Prostate gland (tissue), 2 donors: ENCODE measurements at regions not wholly inside any gene's neighbourhood (a gene's known extent, or its start where the extent isn't known, plus 50 kb on each side); places are given as distances from the start of the nearest gene placed in this dataset.

Experiments used
- DNase-seq: peaks from one replicate; pipeline ENCODE4 v3.0.0-alpha.2; 2019; ENCODE audit warnings: low spot score
- H3K27ac ChIP-seq, 2 donors: fragments of 200-600 bp; sonication (generic); 2 replicates each; pipeline ENCODE4 v1.5.1; 2017 to 2019
- H3K27me3 ChIP-seq: fragments of 200-600 bp; sonication (generic); replicated peaks from 2 replicates; pipeline ENCODE4 v1.5.1; 2019; ENCODE audit not compliant: insufficient read depth
- H3K36me3 ChIP-seq, 2 donors: fragments of 200-600 bp; sonication (generic); 1 replicate in 1 of 2; 2 replicates in 1 of 2; pipeline versions ENCODE4 v1.5.1 to v1.8.1; 2017 to 2019
- H3K4me1 ChIP-seq: fragments of 200-600 bp; sonication (generic); replicated peaks from 2 replicates; pipeline ENCODE4 v1.5.1; 2019
- H3K4me3 ChIP-seq, 2 donors: fragments of 200-600 bp; sonication (generic); 2 replicates each; pipeline ENCODE4 v1.5.1; 2017 to 2019
- H3K9me3 ChIP-seq: fragments of 200-600 bp; sonication (generic); 2 replicates; pipeline ENCODE4 v1.5.1; 2017
- POLR2A ChIP-seq: fragments of 450-650 bp; IDR thresholded peaks from one replicate; pipeline ENCODE4 v1.6.1; 2016; ENCODE audit warnings: antibody characterized with exemption, mild to moderate bottlenecking
- POLR2AphosphoS5 ChIP-seq: sonication (generic); formaldehyde crosslinking; IDR thresholded peaks from one replicate; pipeline ENCODE4 v1.6.1; 2017; ENCODE audit warnings: antibody characterized with exemption
- WGBS: methylation state at CpG from one replicate; pipeline ENCODE4 v1.1.5; 2018; 5-methylcytosine and 5-hydroxymethylcytosine counted together
- intact Hi-C: fragments of 100-400 bp; cut with DNase I; formaldehyde crosslinking; loops from one replicate; pipeline ENCODE4 v1.14.2; 2022
- TF ChIP-seq, protein P1 (sequence below), 4 experiments: fragments of 200-600 bp in 2 of 4; fragments of 450-650 bp in 2 of 4; sonication (generic) in 2 of 4; IDR thresholded peaks; 1 replicate in 3 of 4; 2 replicates in 1 of 4; pipeline ENCODE4 v1.5.1; 2016 to 2019; ENCODE audit warnings: antibody characterized with exemption in 4 of 4, mild to moderate bottlenecking in 2 of 4, moderate library complexity in 2 of 4

DNA sequence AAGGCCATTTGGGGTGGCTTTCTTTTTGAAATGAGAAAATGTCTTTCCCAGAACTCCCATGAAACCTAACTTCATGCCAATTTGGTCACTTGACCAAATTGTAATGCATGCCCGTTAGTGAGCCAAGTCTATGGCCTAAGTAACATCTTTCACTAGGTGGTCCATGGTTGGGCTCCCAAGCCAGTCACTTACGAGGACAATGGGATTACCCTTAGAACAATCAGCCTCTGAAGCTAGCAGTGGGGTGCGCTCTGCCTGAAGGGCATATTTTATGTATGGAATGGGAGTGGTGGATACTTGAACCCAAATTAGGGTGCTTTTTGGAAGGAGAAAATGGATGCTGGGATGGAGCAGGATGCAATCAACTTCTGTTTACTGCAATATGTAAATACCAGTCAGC is 127.4 kb upstream of the GOLIM4 start:
- Histone ChIP-seq H3K27me3 (no peaks in the 10 kb centered on the region), H3K4me3 (no peak overlapping the region), H3K4me1 (no peaks in the 10 kb centered on the region), H3K9me3 (no peaks in the 10 kb centered on the region), H3K27ac (no peak overlapping the region), H3K36me3 (no peaks in the 10 kb centered on the region)
- TF ChIP-seq POLR2AphosphoS5 (no peak), POLR2A (no peak)
- TF ChIP-seq, protein P1, sequence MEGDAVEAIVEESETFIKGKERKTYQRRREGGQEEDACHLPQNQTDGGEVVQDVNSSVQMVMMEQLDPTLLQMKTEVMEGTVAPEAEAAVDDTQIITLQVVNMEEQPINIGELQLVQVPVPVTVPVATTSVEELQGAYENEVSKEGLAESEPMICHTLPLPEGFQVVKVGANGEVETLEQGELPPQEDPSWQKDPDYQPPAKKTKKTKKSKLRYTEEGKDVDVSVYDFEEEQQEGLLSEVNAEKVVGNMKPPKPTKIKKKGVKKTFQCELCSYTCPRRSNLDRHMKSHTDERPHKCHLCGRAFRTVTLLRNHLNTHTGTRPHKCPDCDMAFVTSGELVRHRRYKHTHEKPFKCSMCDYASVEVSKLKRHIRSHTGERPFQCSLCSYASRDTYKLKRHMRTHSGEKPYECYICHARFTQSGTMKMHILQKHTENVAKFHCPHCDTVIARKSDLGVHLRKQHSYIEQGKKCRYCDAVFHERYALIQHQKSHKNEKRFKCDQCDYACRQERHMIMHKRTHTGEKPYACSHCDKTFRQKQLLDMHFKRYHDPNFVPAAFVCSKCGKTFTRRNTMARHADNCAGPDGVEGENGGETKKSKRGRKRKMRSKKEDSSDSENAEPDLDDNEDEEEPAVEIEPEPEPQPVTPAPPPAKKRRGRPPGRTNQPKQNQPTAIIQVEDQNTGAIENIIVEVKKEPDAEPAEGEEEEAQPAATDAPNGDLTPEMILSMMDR (IDR thresholded peaks at IDR 0.05) = no peak
- intact Hi-C loops = no loop called here
- WGBS = 90% methylated on average over 3 of the region's 3 CpGs
- DNase-seq = no peak

DNA sequence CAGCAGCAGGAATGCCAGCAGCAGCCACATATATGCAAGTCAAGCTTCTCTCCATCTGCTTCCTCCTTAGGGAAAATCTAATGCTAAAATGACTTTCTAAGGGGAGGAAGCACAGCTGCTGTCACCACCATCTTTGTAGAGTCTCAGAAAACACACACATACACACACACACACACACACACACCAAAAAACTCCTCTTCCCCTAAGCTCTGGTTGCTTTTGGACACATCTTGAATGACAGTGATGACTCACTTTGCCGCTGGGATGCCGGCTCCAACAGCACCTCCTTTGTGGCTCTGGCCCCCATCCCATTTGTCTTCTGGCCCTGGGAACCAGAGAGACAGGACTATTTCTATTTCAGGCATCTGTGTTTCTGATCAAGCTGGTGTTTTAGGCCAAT is 124.8 kb upstream of the GOLIM4 start:
- no peaks in the 10 kb centered on the region for H3K27me3 ChIP-seq
- no peak overlapping the region for H3K4me3 ChIP-seq
- WGBS = 63% methylated on average over 2 of the region's 2 CpGs
- no peak for DNase-seq
- H3K36me3 ChIP-seq = no peaks in the 10 kb centered on the region
- TF ChIP-seq, protein P1 (IDR thresholded peaks at IDR 0.05) = no peak
- TF ChIP-seq POLR2AphosphoS5 (no peak), POLR2A (no peak)
- no peaks in the 10 kb centered on the region for H3K4me1 ChIP-seq
- no peaks in the 10 kb centered on the region for H3K9me3 ChIP-seq
- H3K27ac ChIP-seq = no peak overlapping the region
- intact Hi-C loops = no loop called here

DNA sequence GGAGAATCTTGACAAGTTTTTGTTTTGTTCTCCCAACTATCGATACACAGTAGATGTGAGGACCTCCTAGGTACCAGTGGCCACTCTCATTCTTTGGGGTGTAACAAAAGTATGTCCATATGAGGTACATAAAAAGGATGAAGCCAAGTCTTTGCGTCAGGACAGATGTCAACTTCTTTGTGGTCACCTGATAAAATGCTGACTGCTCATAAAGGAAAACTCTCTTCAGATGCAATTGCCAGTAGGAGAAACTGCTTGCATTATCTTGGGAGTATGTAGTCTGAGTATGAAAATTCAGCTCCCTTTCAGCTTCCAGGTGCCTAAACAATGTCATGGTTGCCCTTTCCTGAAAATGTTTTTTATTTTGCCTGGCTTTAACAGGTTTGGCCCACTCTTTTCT is 123.8 kb upstream of the GOLIM4 start:
- H3K27me3 ChIP-seq = no peaks in the 10 kb centered on the region
- no peaks in the 10 kb centered on the region for H3K36me3 ChIP-seq
- no peaks in the 10 kb centered on the region for H3K9me3 ChIP-seq
- no peak overlapping the region for H3K4me3 ChIP-seq
- H3K4me1 ChIP-seq = no peaks in the 10 kb centered on the region
- intact Hi-C loops = no loop called here
- no peak overlapping the region for H3K27ac ChIP-seq
- 86% methylated on average over 2 of the region's 2 CpGs for WGBS
- TF ChIP-seq POLR2AphosphoS5 (no peak), POLR2A (no peak)
- TF ChIP-seq, protein P1 (IDR thresholded peaks at IDR 0.05) = no peak
- DNase-seq = no peak

DNA sequence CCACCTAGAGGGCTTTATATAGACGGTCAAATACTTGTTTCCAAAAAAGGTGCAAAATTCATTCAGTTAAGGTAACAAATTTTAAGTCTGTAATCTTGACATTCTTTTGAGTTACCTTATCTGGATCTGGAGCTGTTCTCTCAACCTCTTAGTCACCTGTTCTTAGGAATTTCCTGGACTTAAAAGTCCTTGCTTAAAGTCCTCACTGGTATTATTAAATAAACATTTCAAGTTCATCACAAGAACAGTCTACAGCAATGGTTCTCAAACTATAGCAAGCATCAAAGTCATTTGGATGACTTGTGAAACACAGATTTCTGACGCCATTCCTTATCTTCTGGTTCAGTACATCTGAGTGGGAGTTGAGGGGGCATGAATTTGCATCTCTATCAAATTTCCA is 122.9 kb upstream of the GOLIM4 start:
- intact Hi-C loops = no loop called here
- H3K4me3 ChIP-seq = no peak overlapping the region
- H3K9me3 ChIP-seq = no peaks in the 10 kb centered on the region
- H3K27me3 ChIP-seq = no peaks in the 10 kb centered on the region
- WGBS = 94% methylated on average over 2 of the region's 2 CpGs
- no peak for DNase-seq
- no peaks in the 10 kb centered on the region for H3K4me1 ChIP-seq
- H3K27ac ChIP-seq = no peak overlapping the region
- no peak for TF ChIP-seq POLR2A
- no peak for TF ChIP-seq POLR2AphosphoS5
- TF ChIP-seq, protein P1 (IDR thresholded peaks at IDR 0.05) = no peak
- no peaks in the 10 kb centered on the region for H3K36me3 ChIP-seq

DNA sequence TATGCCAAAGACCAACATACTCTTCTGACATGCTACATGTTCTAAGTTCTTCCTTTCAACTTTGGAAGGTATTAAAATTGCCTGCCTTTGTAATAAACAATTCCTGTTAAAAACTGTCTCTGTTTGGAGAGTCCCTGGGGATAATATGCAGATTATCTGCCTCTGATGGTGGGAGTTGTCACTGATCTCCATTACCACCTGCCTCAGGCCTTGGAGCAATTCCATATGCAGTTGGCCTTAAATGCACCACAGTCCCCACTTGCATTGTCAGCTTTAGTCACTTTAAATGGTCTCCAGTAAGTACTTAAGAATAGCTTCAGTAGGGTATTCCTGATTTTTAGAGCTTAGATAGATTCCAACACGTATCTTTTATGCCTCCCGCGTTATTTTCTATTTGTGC is 121.1 kb upstream of the GOLIM4 start:
- no peak for TF ChIP-seq POLR2A
- TF ChIP-seq, protein P1 (IDR thresholded peaks at IDR 0.05) = no peak
- TF ChIP-seq POLR2AphosphoS5 = no peak
- Histone ChIP-seq H3K4me1 (no peaks in the 10 kb centered on the region), H3K27me3 (no peaks in the 10 kb centered on the region), H3K27ac (no peak overlapping the region), H3K9me3 (no peaks in the 10 kb centered on the region), H3K4me3 (no peak overlapping the region), H3K36me3 (no peaks in the 10 kb centered on the region)
- intact Hi-C loops = no loop called here
- DNase-seq = no peak
- WGBS = 86% methylated on average over 3 of the region's 3 CpGs
